Activated CD4-positive, alpha-beta T cell treated with anti-CD3 and anti-CD28 coated beads, Interleukin-2, amount 10 ng/mL, durations not matched to agents 7 days and 5 days (primary cell): ENCODE measurements at regions not wholly inside any gene's neighbourhood (a gene's known extent, or its start where the extent isn't known, plus 50 kb on each side); places are given as distances from the start of the nearest gene placed in this dataset.
"Not testable (repeated sequence)": the region's sequence is repeated elsewhere in the genome, so short reads cannot be mapped to it uniquely, and the experiment has no call there.

Source experiments
- CTCF ChIA-PET: fragments of 350-600 bp; sonication (Branson Sonifier 250); formaldehyde crosslinking; loops from one replicate; lab custom pipeline; 2021; ENCODE audit warnings: antibody characterized with exemption; lab: Charles Lee
- POLR2A ChIA-PET: fragments of 350-600 bp; sonication (Branson Sonifier 250); formaldehyde crosslinking; loops from one replicate; lab custom pipeline; 2021; ENCODE audit warnings: antibody characterized with exemption; lab: Charles Lee
- DNase-seq: peaks from one replicate; pipeline ENCODE4 v3.0.0-alpha.2; 2020
- H3K27ac Mint-ChIP-seq: one replicate; pipeline ENCODE4 v1.8.0; 2021; ENCODE audit warnings: mild to moderate bottlenecking, moderate library complexity, mixed read lengths
- H3K27me3 Mint-ChIP-seq: one replicate; pipeline ENCODE4 v1.8.0; 2021; ENCODE audit warnings: mixed read lengths
- H3K36me3 Mint-ChIP-seq: one replicate; pipeline ENCODE4 v1.8.0; 2021; ENCODE audit warnings: low read depth, mixed read lengths
- H3K4me1 Mint-ChIP-seq: one replicate; pipeline ENCODE4 v1.8.0; 2021; ENCODE audit warnings: mixed read lengths
- H3K4me3 Mint-ChIP-seq: one replicate; pipeline ENCODE4 v1.8.0; 2021; ENCODE audit warnings: mild to moderate bottlenecking, moderate library complexity, mixed read lengths
- H3K9me3 Mint-ChIP-seq: one replicate; pipeline ENCODE4 v1.8.0; 2021; ENCODE audit warnings: mixed read lengths

DNA sequence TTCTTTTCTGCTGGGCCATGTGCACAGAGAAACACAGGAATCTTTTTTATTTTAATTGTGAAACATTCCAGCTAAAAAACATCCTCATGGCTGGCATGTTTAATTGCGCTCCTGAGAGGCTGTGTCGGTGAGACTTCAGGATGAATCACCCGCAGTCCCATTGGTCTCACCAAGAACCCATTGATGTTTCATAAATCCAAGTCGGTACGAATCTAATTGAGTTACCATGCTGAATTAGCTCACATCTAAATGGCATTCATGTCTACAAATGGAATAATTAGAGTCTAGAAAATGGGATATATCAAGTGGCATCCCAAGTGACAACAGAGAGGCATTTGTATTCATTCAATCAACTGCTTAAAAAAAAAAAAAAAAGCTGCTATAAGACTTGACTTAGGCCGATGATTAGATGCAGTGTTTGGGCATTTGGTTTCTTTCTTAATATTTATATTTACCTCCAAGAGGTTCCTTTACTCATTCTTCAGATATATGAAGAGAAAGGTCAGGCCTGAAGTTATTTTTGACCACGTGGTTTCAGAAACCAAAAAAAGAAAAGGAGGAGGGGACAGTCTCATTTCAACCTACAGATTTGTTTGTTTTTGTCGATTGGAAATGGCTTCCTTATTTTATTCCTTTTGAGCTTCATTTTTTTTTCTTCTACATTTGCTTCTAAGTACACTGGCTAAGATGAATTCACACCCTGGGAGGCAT is 79.1 kb upstream of the FOXB1 start:
- Mint-ChIP-seq H3K27ac (no peak overlapping the region), H3K36me3 (no peaks in the 10 kb centered on the region), H3K4me3 (no peak overlapping the region), H3K4me1 (peaks cover 13% of the 10 kb centered on the region), H3K9me3 (no peaks in the 10 kb centered on the region), H3K27me3 (peaks cover 17% of the 10 kb centered on the region)
- POLR2A ChIA-PET: no interaction called here
- CTCF ChIA-PET: interaction anchor here (1.1 kb wide), 1 partner anchor 13 kb away, joined by 6 read pairs; no protein-coding TSS in a partner anchor
- DNase-seq: no peak

DNA sequence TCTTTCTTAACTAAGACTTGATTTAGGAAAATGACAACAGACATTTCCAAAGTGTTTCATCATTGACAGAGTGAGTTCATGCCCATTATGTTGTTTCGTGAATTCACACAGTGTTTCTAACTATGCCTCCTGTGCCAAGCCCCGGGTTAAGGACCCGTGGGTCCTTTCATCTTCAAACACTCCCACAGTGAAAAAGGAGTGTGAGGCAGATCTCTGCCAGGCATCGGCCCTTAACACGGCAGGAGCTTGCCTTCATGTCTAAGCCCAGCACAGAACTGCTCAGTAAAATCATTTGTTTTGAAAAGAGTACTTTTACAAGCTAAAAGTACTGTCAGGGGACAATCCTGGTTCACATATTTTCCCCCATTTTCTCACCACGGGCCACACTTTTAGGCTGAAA is 80.0 kb upstream of the FOXB1 start:
- Mint-ChIP-seq H3K27ac (no peak overlapping the region), H3K4me3 (no peak overlapping the region), H3K27me3 (peaks cover 17% of the 10 kb centered on the region), H3K4me1 (peaks cover 22% of the 10 kb centered on the region), H3K9me3 (no peaks in the 10 kb centered on the region), H3K36me3 (no peaks in the 10 kb centered on the region)
- DNase-seq: no peak
- ChIA-PET POLR2A (no interaction called here), CTCF (interaction anchor here (1.1 kb wide), 1 partner anchor 14 kb away, joined by 6 read pairs; no protein-coding TSS in a partner anchor)

DNA sequence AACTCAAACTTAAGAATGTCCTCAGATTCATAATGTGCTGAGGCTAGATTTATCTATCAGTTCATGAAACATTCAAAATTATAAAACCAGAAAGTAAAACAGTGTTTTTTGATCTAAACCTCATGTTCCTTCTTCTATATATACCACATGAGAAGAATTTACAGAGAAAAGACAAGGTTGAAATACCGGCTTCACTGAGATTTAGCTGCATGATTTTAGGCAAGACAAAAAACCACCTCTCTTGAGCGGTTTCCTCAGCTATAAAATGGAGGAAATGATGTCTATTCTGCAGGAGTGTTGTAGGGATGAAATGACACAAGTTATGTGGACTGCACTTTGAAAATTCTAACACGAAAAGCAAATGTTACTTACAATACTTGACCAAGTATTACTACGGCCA is 80.6 kb upstream of the FOXB1 start:
- H3K27ac Mint-ChIP-seq: no peak overlapping the region
- DNase-seq: no peak
- no peaks in the 10 kb centered on the region for H3K9me3 Mint-ChIP-seq
- CTCF ChIA-PET: interaction anchor here (1.1 kb wide), 1 partner anchor 15 kb away, joined by 6 read pairs; no protein-coding TSS in a partner anchor
- POLR2A ChIA-PET: no interaction called here
- peaks cover 25% of the 10 kb centered on the region for H3K4me1 Mint-ChIP-seq
- peaks cover 17% of the 10 kb centered on the region for H3K27me3 Mint-ChIP-seq
- H3K4me3 Mint-ChIP-seq: no peak overlapping the region
- H3K36me3 Mint-ChIP-seq: no peaks in the 10 kb centered on the region

DNA sequence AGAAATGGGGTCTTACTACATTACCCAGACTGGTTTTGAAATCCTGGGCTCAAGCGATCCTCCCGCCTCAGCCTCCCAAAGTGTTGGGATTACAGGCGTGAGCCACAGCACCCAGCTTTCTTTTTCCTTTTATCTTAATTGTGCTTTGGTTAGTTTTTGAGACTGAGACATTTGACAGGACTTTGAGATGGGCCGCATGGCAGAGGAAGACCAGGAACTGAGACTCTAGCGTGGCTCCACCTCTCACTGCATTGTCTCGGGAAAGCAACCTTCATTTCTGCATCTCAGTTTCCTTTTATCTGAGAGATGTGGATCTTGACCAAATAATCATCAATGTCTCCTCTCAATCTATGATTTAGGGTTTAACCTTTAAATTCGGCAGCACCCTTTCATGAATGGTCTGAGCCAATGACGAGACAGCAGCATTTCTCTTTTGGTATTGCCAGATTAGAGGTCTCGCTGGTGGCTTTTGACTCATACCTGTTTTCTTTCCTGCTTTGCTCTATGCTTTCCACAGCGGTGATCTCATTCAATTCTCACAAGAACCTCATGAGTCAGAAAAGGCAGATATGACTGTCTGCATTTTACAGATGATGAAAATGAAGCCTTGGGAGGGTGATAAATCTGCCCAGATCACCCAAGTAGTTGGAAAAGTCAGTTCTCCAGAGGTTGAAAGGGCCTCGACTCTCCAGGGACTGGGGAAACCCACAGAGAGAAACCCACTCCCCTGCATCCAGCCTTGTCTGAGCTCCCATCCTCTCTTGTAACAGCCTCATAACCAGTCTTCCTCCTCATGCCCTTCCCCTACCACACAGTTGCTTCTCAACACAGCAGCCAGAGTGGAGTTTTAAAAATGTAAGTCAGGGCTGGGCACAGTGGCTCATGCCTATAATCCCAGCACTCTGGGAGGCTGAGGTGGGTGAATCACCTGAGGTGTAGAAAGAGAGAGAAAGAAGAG is 84.8 kb upstream of the FOXB1 start:
- Mint-ChIP-seq H3K9me3 (no peaks in the 10 kb centered on the region), H3K4me3 (peak overlapping the region; percentile 24), H3K27ac (peak overlapping the region; percentile 93), H3K4me1 (peaks cover 35% of the 10 kb centered on the region), H3K27me3 (peaks cover 14% of the 10 kb centered on the region), H3K36me3 (no peaks in the 10 kb centered on the region)
- DNase-seq: peak; percentile 67
- ChIA-PET POLR2A (no interaction called here), CTCF (interaction anchor here (1.3 to 2.0 kb wide), 3 partner anchors 13 to 407 kb away, joined by 3 to 6 read pairs (median 5); no protein-coding TSS in a partner anchor)

DNA sequence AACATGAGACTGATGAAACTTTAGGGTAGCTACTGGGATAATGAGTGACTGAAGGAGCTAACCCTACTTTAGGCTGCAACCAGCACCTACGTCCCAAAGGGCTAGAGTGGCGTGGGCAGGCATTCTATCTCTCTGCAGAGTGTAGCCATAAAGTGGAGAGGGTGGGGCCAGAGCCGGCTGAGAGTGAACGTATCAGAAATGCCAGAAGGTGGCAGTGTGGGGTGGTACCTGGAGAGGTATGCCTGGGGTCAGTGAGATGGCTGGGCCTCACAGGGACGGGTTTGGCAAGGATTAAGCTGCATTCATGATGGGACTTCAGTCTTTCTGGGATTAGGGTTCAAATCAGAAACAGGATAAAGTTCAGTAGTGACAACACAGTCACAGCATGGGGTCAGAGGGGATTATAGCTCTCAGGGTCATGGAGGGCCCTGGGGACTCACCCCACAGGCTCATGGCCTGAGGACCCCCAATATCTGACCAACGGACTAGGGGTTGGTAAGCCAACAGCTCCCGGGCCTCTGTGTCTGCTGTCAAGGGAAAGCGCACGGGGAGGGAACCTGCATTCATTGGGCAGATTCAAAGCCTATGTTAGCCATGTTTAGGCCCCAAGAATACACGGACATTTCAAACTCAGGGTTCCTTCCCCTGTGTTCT is 86.5 kb upstream of the FOXB1 start:
- Mint-ChIP-seq H3K4me3 (no peak overlapping the region), H3K9me3 (no peaks in the 10 kb centered on the region), H3K36me3 (no peaks in the 10 kb centered on the region), H3K27me3 (peaks cover 22% of the 10 kb centered on the region), H3K4me1 (peaks cover 27% of the 10 kb centered on the region), H3K27ac (no peak overlapping the region)
- ChIA-PET POLR2A (no interaction called here), CTCF (interaction anchor here (0.6 to 2.1 kb wide), 18 partner anchors 8 to 484 kb away, joined by 3 to 11 read pairs (median 3); partner anchors contain the start of gene FOXB1)
- DNase-seq: peak; percentile 79

DNA sequence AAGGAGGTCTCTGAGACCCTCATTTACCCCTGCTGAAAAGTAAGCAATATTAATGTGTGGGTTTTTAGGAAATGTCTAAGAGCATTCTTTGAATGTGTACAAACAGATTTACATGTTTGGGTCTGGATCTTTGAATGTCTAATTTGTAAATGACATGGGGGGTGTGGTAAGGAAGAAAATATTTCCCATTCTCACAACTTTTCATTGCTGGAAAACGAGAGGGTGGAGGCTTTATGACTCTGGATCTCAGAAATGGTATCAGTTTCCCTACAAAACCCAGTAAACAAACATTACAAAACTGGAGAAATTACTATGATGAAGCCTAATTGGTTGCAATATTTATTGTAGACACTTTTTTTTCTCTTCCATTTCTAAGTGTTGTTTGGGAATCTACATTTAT is 98.1 kb upstream of the FOXB1 start:
- no peak for DNase-seq
- ChIA-PET POLR2A (no interaction called here), CTCF (no interaction called here)
- Mint-ChIP-seq H3K27me3 (peaks cover 42% of the 10 kb centered on the region), H3K4me1 (peaks cover 3% of the 10 kb centered on the region), H3K27ac (no peak overlapping the region), H3K4me3 (no peak overlapping the region), H3K9me3 (no peaks in the 10 kb centered on the region), H3K36me3 (no peaks in the 10 kb centered on the region)

DNA sequence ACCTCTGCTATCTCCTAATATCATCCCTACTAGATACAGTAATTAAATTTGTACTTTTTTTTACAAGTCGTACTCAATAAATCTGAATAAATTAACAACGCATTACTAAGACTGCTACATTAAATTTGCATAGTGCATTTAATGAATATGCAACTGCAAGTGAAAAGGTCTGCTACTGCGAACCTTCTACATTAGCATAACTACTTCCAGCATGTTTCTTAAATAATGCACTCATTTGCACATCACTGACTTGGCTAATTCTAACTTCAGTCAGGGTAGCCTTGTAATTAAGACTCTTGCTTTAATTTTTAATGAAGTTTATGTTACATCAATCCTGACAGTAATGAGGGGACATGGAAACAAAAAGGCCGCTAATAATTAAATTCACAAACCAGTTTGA is 98.9 kb upstream of the FOXB1 start:
- no peak for DNase-seq
- Mint-ChIP-seq H3K4me3 (no peak overlapping the region), H3K27me3 (peaks cover 41% of the 10 kb centered on the region), H3K27ac (no peak overlapping the region), H3K9me3 (no peaks in the 10 kb centered on the region), H3K36me3 (no peaks in the 10 kb centered on the region), H3K4me1 (peaks cover 3% of the 10 kb centered on the region)
- ChIA-PET CTCF (no interaction called here), POLR2A (no interaction called here)

DNA sequence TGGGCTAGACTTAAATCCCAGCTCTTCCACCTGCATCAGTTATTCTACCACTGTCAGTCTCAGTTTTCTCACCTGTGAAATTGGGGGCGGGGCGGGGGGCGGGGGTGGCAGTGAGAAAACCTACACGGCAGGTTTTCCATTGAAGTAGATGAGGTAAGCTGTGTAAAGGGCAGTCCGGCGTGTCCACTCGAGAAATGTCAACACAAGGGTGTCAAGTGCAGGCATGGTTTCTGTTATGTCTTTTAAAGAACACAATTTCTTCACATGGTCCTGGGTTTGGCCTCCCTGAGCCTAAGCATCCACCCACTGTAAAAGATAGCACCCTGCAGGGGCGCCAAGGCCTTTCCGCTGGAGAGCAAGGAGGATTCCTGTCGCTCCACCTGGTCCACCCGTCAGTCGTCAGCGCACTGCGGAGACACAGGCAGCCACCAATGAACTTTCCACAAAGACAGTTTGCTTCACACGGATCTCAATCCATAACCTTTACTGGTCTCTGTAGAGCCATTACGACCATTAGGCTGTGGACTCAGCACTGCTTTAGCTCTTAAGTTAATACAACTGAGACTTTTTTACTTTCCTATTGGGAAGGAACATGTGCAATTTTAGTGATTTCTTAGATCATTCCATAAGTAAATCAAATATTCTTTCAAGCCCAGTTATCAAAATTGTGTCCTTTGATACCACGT is 99.5 kb upstream of the FOXB1 start:
- Mint-ChIP-seq H3K27me3 (peaks cover 39% of the 10 kb centered on the region), H3K9me3 (no peaks in the 10 kb centered on the region), H3K27ac (no peak overlapping the region), H3K4me3 (no peak overlapping the region), H3K36me3 (no peaks in the 10 kb centered on the region), H3K4me1 (peaks cover 3% of the 10 kb centered on the region)
- ChIA-PET CTCF (no interaction called here), POLR2A (no interaction called here)
- no peak for DNase-seq

DNA sequence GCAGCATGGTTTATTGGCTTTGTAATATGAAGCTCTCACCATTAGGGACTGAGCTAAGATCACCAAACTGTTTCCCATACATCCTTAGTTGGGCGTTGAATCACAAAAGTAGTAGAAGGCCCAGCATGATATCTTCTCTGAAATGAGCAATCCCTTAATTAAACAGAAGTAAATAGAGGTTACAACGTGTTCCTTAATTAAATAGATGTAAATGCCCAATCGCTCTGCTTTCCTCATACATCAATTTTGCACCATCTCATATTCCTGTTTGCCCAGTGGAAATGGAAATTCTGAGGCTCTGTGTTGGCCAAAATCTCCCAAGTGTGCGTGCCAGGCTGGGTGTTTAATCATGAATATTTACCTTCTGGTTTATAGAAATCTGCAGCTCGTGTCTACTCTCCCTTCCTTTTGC is 107.4 kb upstream of the FOXB1 start:
- Mint-ChIP-seq H3K4me1 (no peaks in the 10 kb centered on the region), H3K27ac (no peak overlapping the region), H3K36me3 (no peaks in the 10 kb centered on the region), H3K9me3 (peaks cover 8% of the 10 kb centered on the region), H3K27me3 (peaks cover 21% of the 10 kb centered on the region), H3K4me3 (no peak overlapping the region)
- no peak for DNase-seq
- POLR2A ChIA-PET: interaction anchor here (0.7 kb wide), 1 partner anchor 194 kb away, joined by 3 read pairs; no protein-coding TSS in a partner anchor
- CTCF ChIA-PET: no interaction called here

DNA sequence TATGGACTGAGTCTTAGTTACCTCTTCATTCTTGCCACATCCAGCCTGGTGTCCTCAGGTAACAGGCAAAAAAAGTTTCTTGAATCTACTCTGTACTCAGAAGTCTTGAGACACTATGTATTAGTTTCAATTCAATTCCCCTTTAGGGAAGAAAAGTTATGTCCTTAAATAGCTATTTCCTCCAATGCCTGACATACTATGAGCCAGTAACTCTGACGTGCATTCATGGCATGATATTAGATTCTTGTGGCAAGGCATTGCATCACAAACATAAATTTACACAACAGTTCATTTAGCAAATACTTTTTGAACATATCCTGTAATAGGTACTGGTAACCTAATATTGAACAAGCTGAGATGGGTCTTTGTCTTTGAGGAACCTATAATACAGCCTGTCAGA is 109.3 kb upstream of the FOXB1 start:
- no peak for DNase-seq
- POLR2A ChIA-PET: no interaction called here
- H3K36me3 Mint-ChIP-seq: no peaks in the 10 kb centered on the region
- H3K4me1 Mint-ChIP-seq: no peaks in the 10 kb centered on the region
- peaks cover 17% of the 10 kb centered on the region for H3K27me3 Mint-ChIP-seq
- CTCF ChIA-PET: no interaction called here
- H3K9me3 Mint-ChIP-seq: peaks cover 8% of the 10 kb centered on the region
- no peak overlapping the region for H3K4me3 Mint-ChIP-seq
- no peak overlapping the region for H3K27ac Mint-ChIP-seq

DNA sequence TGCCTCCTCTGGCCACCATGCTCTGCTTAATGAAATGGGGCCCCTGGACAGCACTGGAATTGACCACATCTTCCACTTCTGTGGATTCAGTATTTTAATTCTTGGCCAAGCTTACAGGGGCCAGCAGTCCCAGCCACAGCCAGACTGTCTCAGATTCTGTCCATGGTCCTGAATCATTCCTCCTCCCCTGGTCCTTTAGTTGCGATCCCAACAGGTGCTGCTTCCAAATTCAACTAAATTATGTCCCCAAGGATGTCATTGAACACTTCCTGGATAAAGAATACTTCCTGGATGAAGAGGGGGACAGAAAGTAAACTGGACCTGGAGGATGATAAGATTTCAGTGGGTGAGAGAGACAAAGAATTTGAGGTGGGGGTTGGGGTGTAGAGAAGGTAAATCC is 111.1 kb upstream of the FOXB1 start:
- ChIA-PET POLR2A (no interaction called here), CTCF (no interaction called here)
- H3K27me3 Mint-ChIP-seq: peaks cover 16% of the 10 kb centered on the region
- no peak for DNase-seq
- peaks cover 8% of the 10 kb centered on the region for H3K9me3 Mint-ChIP-seq
- no peaks in the 10 kb centered on the region for H3K4me1 Mint-ChIP-seq
- H3K27ac Mint-ChIP-seq: no peak overlapping the region
- H3K36me3 Mint-ChIP-seq: no peaks in the 10 kb centered on the region
- no peak overlapping the region for H3K4me3 Mint-ChIP-seq

DNA sequence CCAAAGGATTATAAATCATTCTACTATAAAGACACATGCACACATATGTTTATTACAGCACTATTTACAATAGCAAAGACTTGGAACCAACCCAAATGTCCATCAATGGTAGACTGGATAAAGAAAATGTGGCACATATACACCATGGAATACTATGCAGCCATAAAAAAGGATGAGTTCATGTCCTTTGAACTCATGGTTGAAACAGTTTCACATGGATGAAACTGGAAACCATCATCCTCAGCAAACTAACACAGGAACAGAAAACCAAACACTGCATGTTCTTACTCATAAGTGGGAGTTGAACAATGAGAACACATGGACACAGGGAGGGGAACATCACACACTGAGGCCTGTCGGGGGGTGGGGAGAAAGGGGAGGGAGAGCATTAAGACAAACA is 116.2 kb upstream of the FOXB1 start:
- H3K27ac Mint-ChIP-seq, H3K36me3 Mint-ChIP-seq, H3K4me3 Mint-ChIP-seq, DNase-seq, POLR2A ChIA-PET, CTCF ChIA-PET, H3K9me3 Mint-ChIP-seq, H3K4me1 Mint-ChIP-seq: not testable (repeated sequence)
- peaks cover 13% of the 10 kb centered on the region for H3K27me3 Mint-ChIP-seq
